ENCODE measurements at regions not wholly inside any gene's neighbourhood (a gene's known extent, or its start where the extent isn't known, plus 50 kb on each side); places are given as distances from the start of the nearest gene placed in this dataset.

DNA sequence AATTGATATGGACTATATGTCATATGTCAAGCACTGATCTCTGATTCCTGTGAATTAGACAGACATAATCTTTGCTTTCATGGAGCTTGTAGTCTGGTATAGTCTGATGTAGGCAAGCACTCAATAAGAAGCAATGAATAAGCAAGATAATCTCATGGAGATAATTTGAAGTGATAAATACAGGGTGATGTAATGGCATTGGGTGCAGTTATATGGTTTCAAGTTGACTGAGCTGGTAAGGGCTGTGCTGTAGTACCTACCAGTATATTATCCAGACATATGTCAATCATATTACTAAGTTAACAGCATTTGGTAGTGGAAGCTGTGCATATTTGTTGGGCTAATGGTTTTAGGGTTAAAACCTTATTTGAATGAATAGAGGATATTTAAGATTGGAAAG is 117.5 kb upstream of the PRPS1L1 start:
- TF ChIP-seq, protein P1, sequence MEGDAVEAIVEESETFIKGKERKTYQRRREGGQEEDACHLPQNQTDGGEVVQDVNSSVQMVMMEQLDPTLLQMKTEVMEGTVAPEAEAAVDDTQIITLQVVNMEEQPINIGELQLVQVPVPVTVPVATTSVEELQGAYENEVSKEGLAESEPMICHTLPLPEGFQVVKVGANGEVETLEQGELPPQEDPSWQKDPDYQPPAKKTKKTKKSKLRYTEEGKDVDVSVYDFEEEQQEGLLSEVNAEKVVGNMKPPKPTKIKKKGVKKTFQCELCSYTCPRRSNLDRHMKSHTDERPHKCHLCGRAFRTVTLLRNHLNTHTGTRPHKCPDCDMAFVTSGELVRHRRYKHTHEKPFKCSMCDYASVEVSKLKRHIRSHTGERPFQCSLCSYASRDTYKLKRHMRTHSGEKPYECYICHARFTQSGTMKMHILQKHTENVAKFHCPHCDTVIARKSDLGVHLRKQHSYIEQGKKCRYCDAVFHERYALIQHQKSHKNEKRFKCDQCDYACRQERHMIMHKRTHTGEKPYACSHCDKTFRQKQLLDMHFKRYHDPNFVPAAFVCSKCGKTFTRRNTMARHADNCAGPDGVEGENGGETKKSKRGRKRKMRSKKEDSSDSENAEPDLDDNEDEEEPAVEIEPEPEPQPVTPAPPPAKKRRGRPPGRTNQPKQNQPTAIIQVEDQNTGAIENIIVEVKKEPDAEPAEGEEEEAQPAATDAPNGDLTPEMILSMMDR (conservative IDR thresholded peaks at IDR 0.05; ENCODE audit: low read depth, low read length): no peak

DNA sequence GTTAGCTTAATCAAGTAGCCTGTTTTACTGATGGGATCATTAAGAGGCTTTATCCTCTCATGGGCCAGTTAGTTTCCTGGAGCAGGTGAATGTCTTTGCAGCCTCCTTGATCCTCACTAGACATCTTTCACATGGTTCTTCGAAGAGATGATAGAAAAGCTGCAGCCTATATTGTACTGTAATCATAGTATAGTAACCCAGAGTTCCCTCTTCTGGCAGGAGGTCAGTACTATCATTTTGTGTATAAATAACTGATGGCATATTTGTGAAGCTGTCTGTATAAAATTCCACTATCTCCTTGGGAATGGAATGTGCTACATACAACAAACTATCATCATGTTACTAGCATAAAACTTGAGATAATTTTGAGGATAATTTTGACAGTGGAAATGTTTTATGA is 123.8 kb upstream of the PRPS1L1 start:
- DNase-seq (ENCODE audit: low read depth): no peak
- TF ChIP-seq, protein P1 (conservative IDR thresholded peaks at IDR 0.05; ENCODE audit: low read depth, low read length): no peak
- H3K4me3 ChIP-seq (ENCODE audit: low read length): no peak overlapping the region

More for the DNA sequence above, 117.5 kb upstream of the PRPS1L1 start:
- no peak overlapping the region for H3K4me3 ChIP-seq (ENCODE audit: low read length)
- no peak for DNase-seq (ENCODE audit: low read depth)

DNA sequence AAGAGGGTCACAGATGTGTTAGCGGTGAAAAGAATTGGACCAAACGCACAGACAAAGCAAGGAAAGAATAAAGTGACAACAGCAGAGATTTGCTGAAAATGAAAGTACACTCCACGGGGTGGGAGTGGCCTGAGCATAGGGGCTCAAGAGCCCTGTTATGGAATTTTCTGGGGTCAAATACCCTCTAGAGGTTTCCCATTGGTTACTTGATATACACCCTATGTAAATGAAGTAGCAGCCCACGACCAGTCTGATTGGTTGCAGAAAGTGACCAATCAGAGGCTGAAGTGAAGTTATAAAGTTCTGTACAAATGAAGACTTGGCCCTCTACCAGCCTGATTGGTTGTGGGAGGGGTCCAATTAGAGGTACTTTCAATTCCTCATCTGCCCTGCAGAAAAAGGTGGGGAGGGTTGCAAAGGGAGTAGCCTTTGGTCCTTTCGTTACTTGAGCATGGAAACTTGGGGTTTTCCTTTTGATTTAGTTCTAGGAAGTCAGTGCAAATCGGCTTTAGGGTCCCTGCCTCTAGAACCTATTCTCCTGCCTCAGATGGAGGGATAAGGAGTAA is 125.6 kb upstream of the PRPS1L1 start:
- TF ChIP-seq, protein P1 (conservative IDR thresholded peaks at IDR 0.05; ENCODE audit: low read depth, low read length): no peak
- no peak overlapping the region for H3K4me3 ChIP-seq (ENCODE audit: low read length)
- DNase-seq (ENCODE audit: low read depth): no peak

DNA sequence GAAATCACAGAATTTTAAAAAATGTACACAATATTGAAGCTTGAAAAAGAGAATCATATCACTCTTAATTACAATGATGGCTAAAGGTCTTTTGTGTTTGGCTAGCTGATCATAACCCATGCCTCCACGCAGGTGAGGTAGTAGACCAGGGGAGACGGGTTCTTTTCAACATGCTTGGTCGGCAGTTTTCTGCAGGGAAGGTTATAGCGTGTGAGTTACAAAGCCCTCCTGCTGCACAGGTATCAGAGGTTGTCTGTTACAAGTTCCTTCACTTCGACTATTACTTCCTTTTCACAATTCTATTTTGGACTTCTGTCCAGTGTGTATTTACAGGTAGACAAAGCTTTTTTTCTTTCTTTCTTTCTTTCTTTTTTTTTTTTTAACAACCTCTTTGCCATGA is 127.1 kb upstream of the PRPS1L1 start:
- TF ChIP-seq, protein P1 (conservative IDR thresholded peaks at IDR 0.05; ENCODE audit: low read depth, low read length): no peak
- H3K4me3 ChIP-seq (ENCODE audit: low read length): no peak overlapping the region
- no peak for DNase-seq (ENCODE audit: low read depth)

DNA sequence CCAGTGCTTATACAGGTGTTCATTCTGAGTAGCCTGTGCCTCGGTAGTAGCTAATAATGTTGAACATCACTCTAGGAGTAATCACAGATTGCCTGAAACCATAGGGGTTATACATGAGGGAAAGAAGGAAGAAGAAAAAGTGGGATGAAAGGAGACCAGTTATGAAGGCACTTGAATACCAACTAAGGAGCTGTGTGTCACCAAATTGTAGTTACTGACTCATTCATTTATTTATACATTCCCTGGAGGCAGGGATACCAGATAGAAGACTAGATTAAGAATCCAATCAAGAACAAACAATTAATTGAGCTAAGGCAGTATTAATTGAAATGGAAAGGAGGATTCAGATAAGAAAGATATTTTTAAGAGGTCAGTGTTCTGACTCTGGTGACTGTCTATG is 129.6 kb upstream of the PRPS1L1 start:
- H3K4me3 ChIP-seq (ENCODE audit: low read length): no peak overlapping the region
- TF ChIP-seq, protein P1 (conservative IDR thresholded peaks at IDR 0.05; ENCODE audit: low read depth, low read length): no peak
- DNase-seq (ENCODE audit: low read depth): no peak

DNA sequence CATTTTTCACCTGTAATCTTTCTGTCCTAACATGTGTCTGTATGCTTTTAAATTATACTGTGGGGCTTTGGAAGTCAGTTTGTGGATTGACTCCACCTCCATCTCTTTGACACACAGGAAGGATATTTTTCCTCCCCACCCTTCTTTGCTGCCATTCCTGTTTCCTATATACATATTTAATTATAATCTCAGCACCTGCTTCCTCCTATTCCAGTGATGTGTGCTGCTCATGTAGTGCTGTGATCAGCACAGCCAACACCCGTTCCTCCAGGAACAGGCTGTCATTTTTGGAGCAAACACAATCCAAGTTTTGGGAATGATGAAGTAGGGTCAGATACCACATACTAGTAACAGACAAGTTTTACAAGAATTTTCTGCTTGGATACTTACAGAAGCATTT is 135.0 kb upstream of the PRPS1L1 start:
- no peak for DNase-seq (ENCODE audit: low read depth)
- TF ChIP-seq, protein P1 (conservative IDR thresholded peaks at IDR 0.05; ENCODE audit: low read depth, low read length): no peak
- H3K4me3 ChIP-seq (ENCODE audit: low read length): no peak overlapping the region

DNA sequence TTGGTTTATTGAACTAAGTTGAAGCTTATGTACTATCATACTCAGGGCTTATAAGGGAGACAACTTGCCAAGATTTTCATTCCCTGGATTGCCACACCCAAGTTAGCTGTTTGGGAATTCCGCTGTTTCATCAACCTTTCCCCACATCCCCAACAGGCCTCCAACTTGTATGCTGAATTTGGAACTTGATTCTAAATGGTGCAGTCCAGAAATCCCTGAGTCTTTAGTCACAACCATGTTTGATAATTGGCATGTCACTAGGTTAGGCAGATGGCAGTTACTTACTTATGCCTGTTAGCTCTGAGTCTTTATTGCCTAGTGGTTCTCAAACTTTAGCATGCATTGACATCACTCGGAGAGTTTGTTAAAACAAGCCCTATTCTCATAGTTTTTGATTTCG is 135.4 kb upstream of the PRPS1L1 start:
- no peak overlapping the region for H3K4me3 ChIP-seq (ENCODE audit: low read length)
- TF ChIP-seq, protein P1 (conservative IDR thresholded peaks at IDR 0.05; ENCODE audit: low read depth, low read length): no peak
- DNase-seq (ENCODE audit: low read depth): no peak
